ENCODE measurements at regions not wholly inside any gene's neighbourhood (a gene's known extent, or its start where the extent isn't known, plus 50 kb on each side); places are given as distances from the start of the nearest gene placed in this dataset.

- no peak for TF ChIP-seq CTCF (conservative IDR thresholded peaks at IDR 0.05; ENCODE audit: low read length)
- TF ChIP-seq EZH2phosphoT487 (IDR thresholded peaks at IDR 0.05; ENCODE audit: borderline replicate concordance, low read depth, low read length): no peak
Measured at GRCh38 chr6:81939766-81940165, 187.3 kb upstream of the TENT5A start.

Data from OCI-LY7 (cell line).